ENCODE measurements at regions not wholly inside any gene's neighbourhood (a gene's known extent, or its start where the extent isn't known, plus 50 kb on each side); places are given as distances from the start of the nearest gene placed in this dataset.

- in situ Hi-C loops (cut with HindIII; ENCODE audit: low pct_unique_long_range_greater_than_20kb, low sequenced_read_pairs) = no loop called here
- ATAC-seq = 0 out of 2 replicates have a peak, but pooled peaks have one; percentile 13
- DNase-seq (ENCODE audit: low read depth, low spot score) = no peak
- Histone ChIP-seq H3K27ac (ENCODE audit: low read length) (no peak overlapping the region), H3K4me1 (ENCODE audit: control insufficient read depth, insufficient read depth, low read length) (no peaks in the 10 kb centered on the region), H3K36me3 (ENCODE audit: control insufficient read depth, insufficient read depth, low read length) (no peaks in the 10 kb centered on the region), H3K4me3 (ENCODE audit: low read depth in 2 of 2, low read length in 2 of 2) (no peak overlapping the region), H3K27me3 (ENCODE audit: control insufficient read depth, insufficient read depth, low read length) (peaks cover 6% of the 10 kb centered on the region; the same call in 1 of the 2 replicates), H3K9me3 (ENCODE audit: control insufficient read depth, insufficient read depth, low read depth, low read length) (no peaks in the 10 kb centered on the region)
- ChIA-PET CTCF (interaction anchor here (0.7 kb wide), 1 partner anchor 9 kb away, joined by 3 read pairs; no protein-coding TSS in a partner anchor), POLR2A (no interaction called here)
- TF ChIP-seq TCF7L2 (IDR thresholded peaks at IDR 0.05; ENCODE audit: low read depth, low read length) (no peak), POLR2AphosphoS5 (IDR thresholded peaks at IDR 0.05; ENCODE audit: low read depth, low read length) (no peak), SIN3A (IDR thresholded peaks at IDR 0.05; ENCODE audit: borderline replicate concordance, insufficient read depth, low read depth, low read length) (no peak), CTCF (IDR thresholded peaks at IDR 0.05) (no peak), REST (IDR thresholded peaks at IDR 0.05; ENCODE audit: insufficient read depth in 1 of 2, low read depth in 2 of 2, low read length in 1 of 2) (no peak)
- intact Hi-C loops (cut with micrococcal nuclease; ENCODE audit: unreplicated experiment) = no loop called here
- no TSS peak for BruUV-seq (replicated peaks)
These were observed 152.0 kb upstream of the PCBD1 start for GRCh38 chr10:71040343-71040742.

GRCh38 chr10:71040846-71041605, 152.7 kb upstream of the PCBD1 start:
- BruUV-seq (replicated peaks) = no TSS peak

More at GRCh38 chr10:71040846-71041605, 152.7 kb upstream of the PCBD1 start:
- in situ Hi-C loops (cut with HindIII; ENCODE audit: low pct_unique_long_range_greater_than_20kb, low sequenced_read_pairs) (no loop called here), intact Hi-C loops (cut with micrococcal nuclease; ENCODE audit: unreplicated experiment) (no loop called here)
- no peak overlapping the region for H3K4me3 ChIP-seq (ENCODE audit: low read depth in 2 of 2, low read length in 2 of 2)
- H3K27ac ChIP-seq (ENCODE audit: low read length) = no peak overlapping the region
- no peaks in the 10 kb centered on the region for H3K9me3 ChIP-seq (ENCODE audit: control insufficient read depth, insufficient read depth, low read depth, low read length)
- no peak for TF ChIP-seq SIN3A (IDR thresholded peaks at IDR 0.05; ENCODE audit: borderline replicate concordance, insufficient read depth, low read depth, low read length)
- TF ChIP-seq TCF7L2 (IDR thresholded peaks at IDR 0.05; ENCODE audit: low read depth, low read length) = no peak
- TF ChIP-seq REST (IDR thresholded peaks at IDR 0.05; ENCODE audit: insufficient read depth in 1 of 2, low read depth in 2 of 2, low read length in 1 of 2) = no peak
- TF ChIP-seq POLR2AphosphoS5 (IDR thresholded peaks at IDR 0.05; ENCODE audit: low read depth, low read length) = no peak
- TF ChIP-seq CTCF (IDR thresholded peaks at IDR 0.05) = no peak
- peaks cover 6% of the 10 kb centered on the region; the same call in 1 of the 2 replicates for H3K27me3 ChIP-seq (ENCODE audit: control insufficient read depth, insufficient read depth, low read length)
- no peak for ATAC-seq
- H3K36me3 ChIP-seq (ENCODE audit: control insufficient read depth, insufficient read depth, low read length) = no peaks in the 10 kb centered on the region
- H3K4me1 ChIP-seq (ENCODE audit: control insufficient read depth, insufficient read depth, low read length) = no peaks in the 10 kb centered on the region
- CTCF ChIA-PET = interaction anchor here (0.7 kb wide), 1 partner anchor 10 kb away, joined by 3 read pairs; no protein-coding TSS in a partner anchor
- DNase-seq (ENCODE audit: low read depth, low spot score) = no peak
- POLR2A ChIA-PET = no interaction called here

Measured in Panc1 (cell line).